Activated CD4-positive, alpha-beta memory T cell treated with anti-CD3 and anti-CD28 coated beads for 36 hours (primary cell): ENCODE measurements at regions not wholly inside any gene's neighbourhood (a gene's known extent, or its start where the extent isn't known, plus 50 kb on each side); places are given as distances from the start of the nearest gene placed in this dataset.

Experiments
- CTCF ChIA-PET: fragments of 350-600 bp; sonication (Branson Sonifier 250); formaldehyde crosslinking; loops from one replicate; lab custom pipeline; 2021; ENCODE audit warnings: antibody characterized with exemption, inconsistent platforms; lab: Charles Lee
- POLR2A ChIA-PET: fragments of 350-600 bp; sonication (Branson Sonifier 250); formaldehyde crosslinking; loops from one replicate; lab custom pipeline; 2021; ENCODE audit warnings: antibody characterized with exemption; lab: Charles Lee
- DNase-seq: peaks from one replicate; pipeline ENCODE4 v3.0.0-alpha.2; 2020
- H3K27ac Mint-ChIP-seq: one replicate; pipeline ENCODE4 v1.8.0; 2021; ENCODE audit warnings: mixed read lengths
- H3K27me3 Mint-ChIP-seq: one replicate; pipeline ENCODE4 v1.8.0; 2021; ENCODE audit warnings: mixed read lengths
- H3K36me3 Mint-ChIP-seq: one replicate; pipeline ENCODE4 v1.8.0; 2021; ENCODE audit warnings: mixed read lengths
- H3K4me1 Mint-ChIP-seq: one replicate; pipeline ENCODE4 v1.8.0; 2021; ENCODE audit warnings: low read depth, mixed read lengths
- H3K4me3 Mint-ChIP-seq: one replicate; pipeline ENCODE4 v1.8.0; 2021; ENCODE audit warnings: mild to moderate bottlenecking, mixed read lengths
- H3K9me3 Mint-ChIP-seq: one replicate; pipeline ENCODE4 v1.8.0; 2021; ENCODE audit warnings: mixed read lengths
- intact Hi-C: fragments of 100-400 bp; cut with micrococcal nuclease; formaldehyde crosslinking; loops from one replicate; pipeline ENCODE4 v1.15.1; 2023

GRCh38 chr5:11973469-11973868 is 69.2 kb upstream of the CTNND2 start:
- no peaks in the 10 kb centered on the region for H3K36me3 Mint-ChIP-seq
- H3K27ac Mint-ChIP-seq: no peak overlapping the region
- H3K4me3 Mint-ChIP-seq: no peak overlapping the region
- POLR2A ChIA-PET: no interaction called here
- H3K4me1 Mint-ChIP-seq: no peaks in the 10 kb centered on the region
- no peak for DNase-seq
- no peaks in the 10 kb centered on the region for H3K9me3 Mint-ChIP-seq
- intact Hi-C loops: no loop called here
- CTCF ChIA-PET: no interaction called here
- no peaks in the 10 kb centered on the region for H3K27me3 Mint-ChIP-seq

GRCh38 chr5:11963227-11963626 is 59.0 kb upstream of the CTNND2 start:
- Mint-ChIP-seq H3K9me3 (no peaks in the 10 kb centered on the region), H3K4me1 (no peaks in the 10 kb centered on the region)
- CTCF ChIA-PET: no interaction called here

GRCh38 chr5:11962122-11962521 is 57.9 kb upstream of the CTNND2 start:
- Mint-ChIP-seq H3K27me3 (no peaks in the 10 kb centered on the region), H3K27ac (no peak overlapping the region), H3K36me3 (no peaks in the 10 kb centered on the region), H3K4me3 (no peak overlapping the region), H3K4me1 (no peaks in the 10 kb centered on the region), H3K9me3 (no peaks in the 10 kb centered on the region)
- intact Hi-C loops: no loop called here
- CTCF ChIA-PET: no interaction called here
- DNase-seq: no peak
- POLR2A ChIA-PET: no interaction called here

More at GRCh38 chr5:11963227-11963626, 59.0 kb upstream of the CTNND2 start:
- H3K36me3 Mint-ChIP-seq: no peaks in the 10 kb centered on the region
- H3K4me3 Mint-ChIP-seq: no peak overlapping the region
- DNase-seq: no peak
- no peaks in the 10 kb centered on the region for H3K27me3 Mint-ChIP-seq
- no peak overlapping the region for H3K27ac Mint-ChIP-seq
- intact Hi-C loops: no loop called here
- POLR2A ChIA-PET: no interaction called here

GRCh38 chr5:11958321-11958720 is 54.1 kb upstream of the CTNND2 start:
- no peak for DNase-seq
- Mint-ChIP-seq H3K4me3 (no peak overlapping the region), H3K4me1 (no peaks in the 10 kb centered on the region), H3K9me3 (peaks cover 6% of the 10 kb centered on the region), H3K36me3 (no peaks in the 10 kb centered on the region), H3K27ac (no peak overlapping the region), H3K27me3 (no peaks in the 10 kb centered on the region)
- ChIA-PET CTCF (no interaction called here), POLR2A (no interaction called here)
- intact Hi-C loops: no loop called here

- no peaks in the 10 kb centered on the region for H3K27me3 Mint-ChIP-seq
- H3K4me1 Mint-ChIP-seq: no peaks in the 10 kb centered on the region
- ChIA-PET POLR2A (no interaction called here), CTCF (no interaction called here)
- no peak overlapping the region for H3K4me3 Mint-ChIP-seq
- peaks cover 16% of the 10 kb centered on the region for H3K9me3 Mint-ChIP-seq
- no peak overlapping the region for H3K27ac Mint-ChIP-seq
- intact Hi-C loops: no loop called here
- no peaks in the 10 kb centered on the region for H3K36me3 Mint-ChIP-seq
- DNase-seq: no peak
These were observed 51.1 kb upstream of the CTNND2 start for GRCh38 chr5:11955331-11955730.
